HepG2 (cell line): ENCODE measurements at regions not wholly inside any gene's neighbourhood (a gene's known extent, or its start where the extent isn't known, plus 50 kb on each side); places are given as distances from the start of the nearest gene placed in this dataset.

Experiments used
- ARID3A ChIP-seq: IDR thresholded peaks from 2 replicates; pipeline ENCODE4 v1.6.1; 2012; ENCODE audit warnings: low read depth, low read length, improper control_type of control experiment
- ATF4 ChIP-seq, 2 experiments: fragments of 450-650 bp in 1 of 2; sonication (generic) in 1 of 2; formaldehyde crosslinking; IDR thresholded peaks; 2 replicates each; pipeline versions ENCODE4 v1.5.0 to v1.8.0; 2020 to 2022; ENCODE audit warnings: mild to moderate bottlenecking in 1 of 2, missing genetic modification reagents in 1 of 2
- CEBPB ChIP-seq: IDR thresholded peaks from 2 replicates; pipeline ENCODE4 v1.6.1; 2011; ENCODE audit warnings: low read depth, low read length, improper control_type of control experiment, borderline replicate concordance
- CTCF ChIP-seq: sonication (generic); formaldehyde crosslinking; IDR thresholded peaks from 2 replicates; pipeline ENCODE4 v1.5.0; 2020; ENCODE audit warnings: mild to moderate bottlenecking, missing genetic modification reagents, moderate library complexity
- HNRNPUL1 ChIP-seq: fragments of 200-400 bp; formaldehyde crosslinking; IDR thresholded peaks from 2 replicates; pipeline ENCODE4 v1.6.1; 2017; ENCODE audit warnings: low read depth, mild to moderate bottlenecking, low read length, moderate library complexity
- PAX8 ChIP-seq: sonication (generic); formaldehyde crosslinking; IDR thresholded peaks from 2 replicates; pipeline ENCODE4 v1.8.0; 2022; ENCODE audit warnings: mild to moderate bottlenecking, missing genetic modification reagents, borderline replicate concordance
- POLR2A ChIP-seq, 2 experiments: IDR thresholded peaks; 2 replicates each; pipeline ENCODE4 v1.6.1; 2011; ENCODE audit warnings: low read depth in 2 of 2, low read length in 2 of 2, mild to moderate bottlenecking in 1 of 2, moderate library complexity in 1 of 2; ENCODE audit not compliant: insufficient read depth in 1 of 2
- RERE ChIP-seq: IDR thresholded peaks from 2 replicates; pipeline ENCODE4 v1.6.1; 2016; ENCODE audit warnings: low read depth, missing genetic modification reagents, missing compliant biosample characterization
- RNF2 ChIP-seq: fragments of 450-650 bp; conservative IDR thresholded peaks from 2 replicates; pipeline ENCODE4 v1.6.1; 2016; ENCODE audit warnings: low read depth
- ZFP36 ChIP-seq: fragments of 150-350 bp; IDR thresholded peaks from 2 replicates; pipeline ENCODE4 v1.6.1; 2018; ENCODE audit warnings: borderline replicate concordance, low read length, low read depth; ENCODE audit not compliant: partially characterized antibody
- ZKSCAN1 ChIP-seq: fragments of 150-350 bp; IDR thresholded peaks from 2 replicates; pipeline ENCODE4 v1.6.1; 2014; ENCODE audit warnings: low read length
- ZNF18 ChIP-seq: sonication (generic); formaldehyde crosslinking; IDR thresholded peaks from 2 replicates; pipeline ENCODE4 v1.8.0; 2022; ENCODE audit warnings: mild to moderate bottlenecking, missing genetic modification reagents; ENCODE audit not compliant: insufficient replicate concordance
- ZNF562 ChIP-seq: sonication (generic); formaldehyde crosslinking; IDR thresholded peaks from 2 replicates; pipeline ENCODE4 v1.8.0; 2022; ENCODE audit warnings: missing genetic modification reagents, borderline replicate concordance

GRCh38 chr9:26054600-26055520 lies 376.6 kb upstream of the TUSC1 start:
- TF ChIP-seq ZFP36 (no peak), POLR2A (IDR thresholded peaks at IDR 0.05; ENCODE audit: insufficient read depth in 1 of 2, low read depth in 2 of 2, low read length in 2 of 2) (no peak), RERE (CRISPR knock-in tag) (no peak), CTCF (CRISPR knock-in tag) (no peak), PAX8 (CRISPR knock-in tag) (no peak), CEBPB (no peak), ATF4 (CRISPR knock-in tag; IDR thresholded peaks at IDR 0.05) (no peak), HNRNPUL1 (no peak), ARID3A (no peak), ZNF18 (no peak), RNF2 (no peak), ZNF562 (CRISPR knock-in tag) (no peak), ZKSCAN1 (no peak)
